Breast epithelium (tissue), 4 donors: ENCODE measurements at regions not wholly inside any gene's neighbourhood (a gene's known extent, or its start where the extent isn't known, plus 50 kb on each side); places are given as distances from the start of the nearest gene placed in this dataset.

Experiments
- DNase-seq, 2 donors: peaks; one replicate each; pipeline ENCODE4 v3.0.0-alpha.2; 2019; ENCODE audit warnings: low spot score in 2 of 2
- H3K27ac ChIP-seq, 2 donors: fragments of 200-600 bp; sonication (generic) in 1 of 2; one replicate each; pipeline ENCODE4 v1.5.1; 2016 to 2019; ENCODE audit warnings: mild to moderate bottlenecking in 1 of 2
- H3K27me3 ChIP-seq, 2 donors: fragments of 200-600 bp; sonication (generic) in 1 of 2; one replicate each; pipeline versions ENCODE4 v1.5.1 to v1.6.0; 2017 to 2019; ENCODE audit warnings: control low read depth in 1 of 2, mild to moderate bottlenecking in 1 of 2
- H3K36me3 ChIP-seq: fragments of 200-600 bp; one replicate; pipeline ENCODE4 v1.5.1; 2019
- H3K4me1 ChIP-seq, 2 donors: fragments of 200-600 bp; sonication (generic); one replicate each; pipeline ENCODE4 v1.5.1; 2016 to 2019; ENCODE audit warnings: control low read depth in 1 of 2
- H3K4me3 ChIP-seq, 3 donors: fragments of 200-600 bp; sonication (generic); 1 replicate in 2 of 3; 2 replicates in 1 of 3; pipeline ENCODE4 v1.5.1; 2016 to 2019; ENCODE audit warnings: mild to moderate bottlenecking in 3 of 3, moderate library complexity in 2 of 3
- H3K9me3 ChIP-seq, 2 donors: fragments of 200-600 bp; sonication (generic) in 1 of 2; one replicate each; pipeline ENCODE4 v1.5.1; 2016 to 2019; ENCODE audit warnings: control low read depth in 1 of 2
- POLR2A ChIP-seq: fragments of 450-650 bp; IDR thresholded peaks from one replicate; pipeline ENCODE4 v1.6.1; 2016; ENCODE audit warnings: antibody characterized with exemption, mild to moderate bottlenecking, moderate library complexity
- POLR2AphosphoS5 ChIP-seq, 3 donors: sonication (generic); formaldehyde crosslinking; IDR thresholded peaks; one replicate each; pipeline ENCODE4 v1.6.1; 2017; ENCODE audit warnings: antibody characterized with exemption in 3 of 3
- intact Hi-C: fragments of 100-400 bp; cut with DNase I; formaldehyde crosslinking; loops from one replicate; pipeline ENCODE4 v1.15.1; 2023; ENCODE audit warnings: low total_unique reads
- TF ChIP-seq, protein P1 (sequence below), 3 donors: fragments of 450-650 bp; IDR thresholded peaks; one replicate each; pipeline ENCODE4 v1.5.1; 2016 to 2017; ENCODE audit warnings: antibody characterized with exemption in 3 of 3, mild to moderate bottlenecking in 3 of 3, moderate library complexity in 3 of 3

DNA sequence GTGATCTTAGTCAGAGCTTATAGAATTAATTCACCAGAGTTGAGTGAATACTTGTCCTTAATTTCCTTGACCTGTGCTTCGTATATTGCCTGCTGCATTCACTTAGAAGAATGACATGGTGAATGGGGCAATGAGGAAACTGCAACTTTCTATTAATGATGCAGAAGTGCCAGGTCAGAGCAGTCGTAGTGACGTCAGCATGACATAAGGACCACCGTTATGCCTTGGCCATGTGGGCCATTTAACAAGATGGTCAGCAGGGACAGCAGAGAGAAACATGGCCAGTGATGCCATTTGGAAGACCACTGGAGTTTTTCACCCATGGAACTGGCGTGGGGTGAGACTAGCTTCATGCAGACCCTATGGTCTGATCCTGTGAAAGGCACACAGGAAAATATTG, 1469.4 kb upstream of the TMEM132C start:
- intact Hi-C loops, result no loop called here

DNA sequence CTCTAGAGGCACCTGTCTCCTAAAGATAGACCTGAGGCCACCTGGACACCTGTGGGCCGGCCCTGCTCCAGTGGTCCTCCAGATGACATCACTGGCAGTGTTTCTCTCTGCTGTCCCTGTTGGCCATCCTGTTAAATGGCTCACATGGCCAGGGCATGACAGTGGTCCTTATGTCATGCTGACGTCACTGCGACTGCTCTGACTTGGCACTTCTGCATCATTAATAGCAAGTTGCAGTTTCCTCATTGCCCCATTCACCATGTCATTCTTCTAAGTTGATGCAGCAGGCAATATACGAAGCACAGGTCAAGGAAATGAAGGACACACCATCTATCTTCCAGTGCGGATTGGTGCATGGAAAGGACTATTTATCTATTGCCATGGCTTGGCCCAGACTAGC, 1468.5 kb upstream of the TMEM132C start:
- H3K27me3 ChIP-seq, result no peaks in the 10 kb centered on the region
- no peak for TF ChIP-seq POLR2A
- TF ChIP-seq POLR2AphosphoS5 (IDR thresholded peaks at IDR 0.05), result no peak
- TF ChIP-seq, protein P1, sequence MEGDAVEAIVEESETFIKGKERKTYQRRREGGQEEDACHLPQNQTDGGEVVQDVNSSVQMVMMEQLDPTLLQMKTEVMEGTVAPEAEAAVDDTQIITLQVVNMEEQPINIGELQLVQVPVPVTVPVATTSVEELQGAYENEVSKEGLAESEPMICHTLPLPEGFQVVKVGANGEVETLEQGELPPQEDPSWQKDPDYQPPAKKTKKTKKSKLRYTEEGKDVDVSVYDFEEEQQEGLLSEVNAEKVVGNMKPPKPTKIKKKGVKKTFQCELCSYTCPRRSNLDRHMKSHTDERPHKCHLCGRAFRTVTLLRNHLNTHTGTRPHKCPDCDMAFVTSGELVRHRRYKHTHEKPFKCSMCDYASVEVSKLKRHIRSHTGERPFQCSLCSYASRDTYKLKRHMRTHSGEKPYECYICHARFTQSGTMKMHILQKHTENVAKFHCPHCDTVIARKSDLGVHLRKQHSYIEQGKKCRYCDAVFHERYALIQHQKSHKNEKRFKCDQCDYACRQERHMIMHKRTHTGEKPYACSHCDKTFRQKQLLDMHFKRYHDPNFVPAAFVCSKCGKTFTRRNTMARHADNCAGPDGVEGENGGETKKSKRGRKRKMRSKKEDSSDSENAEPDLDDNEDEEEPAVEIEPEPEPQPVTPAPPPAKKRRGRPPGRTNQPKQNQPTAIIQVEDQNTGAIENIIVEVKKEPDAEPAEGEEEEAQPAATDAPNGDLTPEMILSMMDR (IDR thresholded peaks at IDR 0.05), result no peak
- no peaks in the 10 kb centered on the region for H3K36me3 ChIP-seq
- intact Hi-C loops, result no loop called here
- H3K9me3 ChIP-seq, result no peaks in the 10 kb centered on the region
- no peaks in the 10 kb centered on the region for H3K4me1 ChIP-seq
- no peak overlapping the region for H3K27ac ChIP-seq
- DNase-seq, result no peak
- no peak overlapping the region for H3K4me3 ChIP-seq

More for the DNA sequence above, 1469.4 kb upstream of the TMEM132C start:
- Histone ChIP-seq H3K27ac (no peak overlapping the region), H3K9me3 (no peaks in the 10 kb centered on the region), H3K4me1 (no peaks in the 10 kb centered on the region), H3K27me3 (no peaks in the 10 kb centered on the region), H3K36me3 (no peaks in the 10 kb centered on the region), H3K4me3 (no peak overlapping the region)
- no peak for TF ChIP-seq POLR2A
- no peak for TF ChIP-seq POLR2AphosphoS5 (IDR thresholded peaks at IDR 0.05)
- TF ChIP-seq, protein P1 (IDR thresholded peaks at IDR 0.05), result no peak
- no peak for DNase-seq

DNA sequence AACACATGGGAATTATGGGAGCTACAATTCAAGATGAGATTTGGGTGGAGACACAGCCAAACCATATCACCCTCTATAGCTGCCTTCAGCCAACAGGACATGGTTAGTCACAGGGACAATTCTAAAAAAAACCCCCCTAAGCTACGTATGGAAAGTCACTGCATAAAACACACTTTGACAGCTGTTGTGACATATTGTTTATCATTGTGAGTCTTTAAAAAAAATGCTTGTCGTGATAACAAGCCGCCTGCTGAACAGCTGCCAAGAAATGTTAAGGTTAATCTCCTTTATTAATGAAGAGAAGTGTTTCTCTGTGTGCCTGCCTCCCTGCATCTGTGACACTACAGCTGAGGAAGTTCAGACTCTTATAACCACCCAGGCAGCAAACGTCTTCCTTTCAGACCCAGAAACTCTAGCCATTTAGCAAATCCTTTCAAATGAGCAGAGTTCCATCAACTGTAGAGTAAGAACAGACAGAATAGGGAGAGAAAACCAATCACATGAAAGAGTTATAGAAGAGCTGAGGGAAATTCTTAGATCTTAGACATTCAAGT, 1459.6 kb upstream of the TMEM132C start:
- no peaks in the 10 kb centered on the region for H3K4me1 ChIP-seq
- no peaks in the 10 kb centered on the region for H3K27me3 ChIP-seq
- TF ChIP-seq POLR2AphosphoS5 (IDR thresholded peaks at IDR 0.05), result no peak
- TF ChIP-seq POLR2A, result no peak
- TF ChIP-seq, protein P1 (IDR thresholded peaks at IDR 0.05), result no peak
- H3K4me3 ChIP-seq, result no peak overlapping the region
- no peak overlapping the region for H3K27ac ChIP-seq
- intact Hi-C loops, result no loop called here
- H3K9me3 ChIP-seq, result no peaks in the 10 kb centered on the region
- DNase-seq, result no peak
- no peaks in the 10 kb centered on the region for H3K36me3 ChIP-seq

DNA sequence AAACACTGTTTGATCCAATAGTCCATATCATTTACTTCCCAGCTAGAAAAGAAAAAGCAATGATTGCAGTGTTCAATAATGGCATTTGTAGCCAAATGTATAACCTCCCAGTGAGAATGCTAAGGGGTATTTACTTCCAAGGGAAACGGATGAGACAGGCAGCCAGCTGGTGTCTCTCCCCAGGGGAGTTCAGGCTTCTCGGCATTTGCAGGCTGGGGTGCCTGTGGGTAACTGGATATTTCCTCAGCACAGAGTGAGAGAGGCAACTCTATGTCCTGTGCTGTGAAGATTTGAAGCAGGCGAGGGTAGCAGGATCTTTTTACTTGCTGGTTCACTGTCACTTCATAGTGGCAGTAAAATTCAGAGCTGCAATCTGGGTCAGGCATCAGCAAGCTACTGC, 1455.6 kb upstream of the TMEM132C start:
- TF ChIP-seq POLR2AphosphoS5 (IDR thresholded peaks at IDR 0.05), result no peak
- TF ChIP-seq, protein P1 (IDR thresholded peaks at IDR 0.05), result no peak
- no peak for TF ChIP-seq POLR2A
- Histone ChIP-seq H3K27ac (no peak overlapping the region), H3K4me3 (no peak overlapping the region), H3K4me1 (no peaks in the 10 kb centered on the region), H3K9me3 (no peaks in the 10 kb centered on the region), H3K27me3 (no peaks in the 10 kb centered on the region), H3K36me3 (no peaks in the 10 kb centered on the region)
- no peak for DNase-seq
- intact Hi-C loops, result no loop called here

DNA sequence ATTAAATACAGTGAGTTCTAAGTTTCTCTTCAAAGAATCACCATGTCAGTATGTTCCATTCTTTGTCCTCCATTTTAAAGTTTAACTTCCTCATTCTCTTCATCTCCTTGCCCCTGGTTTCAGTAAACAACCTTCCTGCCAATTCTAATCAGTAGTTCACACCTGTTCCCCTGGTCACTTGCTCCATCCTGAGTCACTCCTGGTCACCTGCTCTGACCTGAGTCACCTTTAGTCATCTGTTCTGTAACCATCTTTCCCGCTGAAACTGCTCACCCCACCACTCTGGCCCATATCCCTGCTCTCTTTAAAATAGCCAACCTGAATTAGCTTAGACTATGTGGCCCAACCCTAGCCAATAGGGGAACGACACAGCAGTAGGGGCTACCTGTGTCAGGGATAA, 1447.4 kb upstream of the TMEM132C start:
- Histone ChIP-seq H3K27me3 (no peaks in the 10 kb centered on the region), H3K36me3 (no peaks in the 10 kb centered on the region), H3K27ac (no peak overlapping the region), H3K9me3 (peaks cover 7 to 11% of the 10 kb centered on the region in 2 donors), H3K4me1 (no peaks in the 10 kb centered on the region), H3K4me3 (no peak overlapping the region)
- DNase-seq, result no peak
- intact Hi-C loops, result no loop called here
- TF ChIP-seq POLR2A (no peak), POLR2AphosphoS5 (IDR thresholded peaks at IDR 0.05) (no peak)
- TF ChIP-seq, protein P1 (IDR thresholded peaks at IDR 0.05), result no peak
